ENCODE measurements at regions not wholly inside any gene's neighbourhood (a gene's known extent, or its start where the extent isn't known, plus 50 kb on each side); places are given as distances from the start of the nearest gene placed in this dataset.

- TF ChIP-seq CTCF (IDR thresholded peaks at IDR 0.05) (no peak), POLR2A (IDR thresholded peaks at IDR 0.05) (no peak)
Measured at GRCh38 chr7:21099955-21100354, 313.3 kb upstream of the SP8 start.
